K562 (cell line): ENCODE measurements at regions not wholly inside any gene's neighbourhood (a gene's known extent, or its start where the extent isn't known, plus 50 kb on each side); places are given as distances from the start of the nearest gene placed in this dataset.

Experiments used
- ATAC-seq: fragments of 200-7000 bp; cut with Tn5 transposase; 3 replicates; pipeline ENCODE4 v1.9.1; 2020; ENCODE audit warnings: moderate library complexity
- BruUV-seq: library from RNA; stranded (reverse); fragments of 400-500 nt; replicated peaks from 2 replicates; lab custom pipeline; 2021; lab: Mats Ljungman, UMichigan
- CTCF ChIA-PET: fragments of 300-600 bp; formaldehyde crosslinking; extraction: SDS; loops from one replicate; lab custom pipeline; 2021; ENCODE audit warnings: low intra/inter-chr PET ratio; lab: Yijun Ruan, JAX
- POLR2A ChIA-PET: fragments of 300-600, 350-650 bp; sonication (Branson Sonifier 250); formaldehyde crosslinking; extraction: SDS; loops from one replicate; lab custom pipeline; 2021; ENCODE audit warnings: antibody characterized with exemption, inconsistent platforms; lab: Yijun Ruan, JAX
- DNase-seq, 4 experiments: peaks; one replicate each; pipeline versions ENCODE4 v3.0.0 to v3.0.0-alpha.2; 2011 to 2018; ENCODE audit warnings: low spot score in 3 of 4, mixed read lengths in 3 of 4; ENCODE audit errors: extremely low read depth in 1 of 4
- FAIRE-seq: peaks from 2 replicates; lab custom pipeline; 2011; peaks lifted over from hg19 to GRCh38; lab: Jason Lieb, UNC
- H2AFZ ChIP-seq: 2 replicates; pipeline ENCODE4 v1.6.0; 2011; ENCODE audit warnings: low read depth, low read length, control low read depth, inconsistent platforms
- H3K27ac ChIP-seq: fragments of 200-600 bp; 3 replicates; pipeline ENCODE4 v1.8.0; 2011; ENCODE audit warnings: low read depth, mild to moderate bottlenecking, control low read depth, inconsistent platforms, low read length, moderate library complexity, mixed read lengths; ENCODE audit errors: extremely low read depth
- H3K27me3 ChIP-seq, 2 experiments: fragments of 300-600 bp in 1 of 2; 2 replicates in 1 of 2; 3 replicates in 1 of 2; pipeline versions ENCODE4 v1.6.0 to v1.8.0; 2011; ENCODE audit warnings: inconsistent platforms in 2 of 2, low read length in 2 of 2, mild to moderate bottlenecking in 1 of 2, mixed read lengths in 1 of 2, moderate library complexity in 1 of 2; ENCODE audit not compliant: control insufficient read depth in 2 of 2, insufficient read depth in 2 of 2
- H3K36me3 ChIP-seq: fragments of 300-600 bp; 3 replicates; pipeline ENCODE4 v1.8.0; 2011; ENCODE audit warnings: mild to moderate bottlenecking, low read length, inconsistent platforms; ENCODE audit not compliant: control insufficient read depth, insufficient read depth
- H3K4me1 ChIP-seq, 2 experiments: fragments of 200-600 bp in 1 of 2; replicated peaks in 1 of 2; 2 replicates in 1 of 2; 3 replicates in 1 of 2; pipeline versions ENCODE4 v1.5.1 to v1.8.0; 2011; ENCODE audit warnings: inconsistent platforms in 2 of 2, low read length in 2 of 2, mild to moderate bottlenecking in 1 of 2, mixed read lengths in 1 of 2, moderate library complexity in 1 of 2; ENCODE audit not compliant: control insufficient read depth in 2 of 2, insufficient read depth in 2 of 2
- H3K4me2 ChIP-seq: 2 replicates; pipeline ENCODE4 v1.6.1; 2011; ENCODE audit warnings: low read length, control low read depth, inconsistent platforms, mixed read lengths; ENCODE audit not compliant: insufficient read depth
- H3K4me3 ChIP-seq: fragments of 200-600 bp; sonication (generic), shearing (Covaris generic); 2 replicates; pipeline ENCODE4 v1.5.1; 2016; ENCODE audit warnings: control low read depth, inconsistent platforms
- H3K79me2 ChIP-seq: fragments of 200-600 bp; 3 replicates; pipeline ENCODE4 v1.8.0; 2011; ENCODE audit warnings: low read length, inconsistent platforms; ENCODE audit not compliant: control insufficient read depth, insufficient read depth
- H3K9ac ChIP-seq, 2 experiments: 2 replicates each; pipeline versions ENCODE4 v1.6.0 to v1.6.1; 2011; ENCODE audit warnings: low read depth in 2 of 2, low read length in 2 of 2, control low read depth in 1 of 2, inconsistent platforms in 1 of 2, mild to moderate bottlenecking in 1 of 2, mixed read lengths in 1 of 2; ENCODE audit not compliant: insufficient read depth in 1 of 2
- H3K9me1 ChIP-seq: one replicate; pipeline ENCODE4 v1.6.0; 2011; ENCODE audit warnings: inconsistent platforms, mild to moderate bottlenecking, low read length, moderate library complexity; ENCODE audit not compliant: control insufficient read depth, insufficient read depth
- H3K9me3 ChIP-seq: replicated peaks from 2 replicates; pipeline ENCODE4 v1.5.1; 2011; ENCODE audit warnings: low read depth, low read length, inconsistent platforms; ENCODE audit not compliant: control insufficient read depth, insufficient read depth
- H4K20me1 ChIP-seq: replicated peaks from 2 replicates; pipeline ENCODE4 v1.6.1; 2011; ENCODE audit warnings: low read length, inconsistent platforms, mixed read lengths; ENCODE audit not compliant: control insufficient read depth, insufficient read depth
- BCL6 ChIP-seq: fragments of 250-450 bp; sonication (Bioruptor Pico); IDR thresholded peaks from 2 replicates; pipeline ENCODE4 v1.4.0; 2020
- HDAC3 ChIP-seq: fragments of 450-650 bp; IDR thresholded peaks from 2 replicates; pipeline ENCODE4 v1.6.1; 2018; ENCODE audit warnings: borderline replicate concordance, mild to moderate bottlenecking, moderate library complexity; ENCODE audit not compliant: partially characterized antibody
- MEIS2 ChIP-seq: fragments of 450-650 bp; IDR thresholded peaks from 2 replicates; pipeline ENCODE4 v1.6.1; 2014; ENCODE audit warnings: mild to moderate bottlenecking; ENCODE audit not compliant: partially characterized antibody
- PHTF2 ChIP-seq: fragments of 250-450 bp; sonication (Bioruptor Pico); IDR thresholded peaks from 2 replicates; pipeline ENCODE4 v1.5.0; 2021; ENCODE audit warnings: mild to moderate bottlenecking
- PRMT5 ChIP-seq: sonication (generic); formaldehyde crosslinking; IDR thresholded peaks from 2 replicates; pipeline ENCODE4 v1.5.0; 2020; ENCODE audit warnings: missing genetic modification reagents
- PYGO2 ChIP-seq: fragments of 450-650 bp; IDR thresholded peaks from 2 replicates; pipeline ENCODE4 v1.6.1; 2016; ENCODE audit warnings: mild to moderate bottlenecking, missing genetic modification characterization, moderate library complexity, missing compliant biosample characterization
- SMAD4 ChIP-seq: fragments of 250-450 bp; sonication (Bioruptor Pico); conservative IDR thresholded peaks from 2 replicates; pipeline ENCODE4 v1.8.0; 2021; ENCODE audit warnings: inconsistent platforms, mild to moderate bottlenecking, moderate library complexity
- TFAM ChIP-seq: fragments of 250-450 bp; sonication (Bioruptor Pico); conservative IDR thresholded peaks from 2 replicates; pipeline ENCODE4 v1.5.0; 2021; ENCODE audit warnings: mild to moderate bottlenecking, moderate library complexity
- ZC3H8 ChIP-seq: fragments of 450-650 bp; IDR thresholded peaks from 2 replicates; pipeline ENCODE4 v1.6.1; 2017
- ZNF232 ChIP-seq: sonication (generic); formaldehyde crosslinking; IDR thresholded peaks from 2 replicates; pipeline ENCODE4 v1.8.0; 2022; ENCODE audit warnings: mild to moderate bottlenecking, missing genetic modification reagents
- ZNF347 ChIP-seq: fragments of 450-650 bp; formaldehyde crosslinking; IDR thresholded peaks from 2 replicates; pipeline ENCODE4 v1.4.0; 2020; ENCODE audit warnings: low read depth, mild to moderate bottlenecking, moderate library complexity
- ZNF354B ChIP-seq: fragments of 250-450 bp; sonication (Bioruptor Pico); IDR thresholded peaks from 2 replicates; pipeline ENCODE4 v1.4.0; 2020
- ZNF766 ChIP-seq: fragments of 200-800 bp; sonication (Bioruptor generic); conservative IDR thresholded peaks from 2 replicates; pipeline ENCODE4 v1.6.1; 2016; ENCODE audit warnings: missing genetic modification characterization, missing compliant biosample characterization
- ZSCAN32 ChIP-seq: fragments of 450-650 bp; formaldehyde crosslinking; IDR thresholded peaks from 2 replicates; pipeline ENCODE4 v1.4.0; 2020; ENCODE audit warnings: mild to moderate bottlenecking, moderate library complexity
- WGBS: fragments of 100-300 bp; shearing (Covaris generic); methylation state at CpG from one replicate; pipeline ENCODE4 v1.1.6; 2016; ENCODE audit warnings: low coverage, mixed read lengths; ENCODE audit not compliant: insufficient coverage; ENCODE audit errors: missing lambda C conversion rate; 5-methylcytosine and 5-hydroxymethylcytosine counted together
- in situ Hi-C: fragments of 300-500 bp; cut with MboI; formaldehyde crosslinking; loops from 4 replicates; pipeline ENCODE4 v1.15.0; 2018; ENCODE audit warnings: inconsistent platforms, mixed read lengths
- intact Hi-C: fragments of 100-400 bp; cut with micrococcal nuclease; formaldehyde crosslinking; loops from 2 replicates; pipeline ENCODE4 v1.14.2; 2022
- TF ChIP-seq, protein P1 (sequence below), 3 experiments: IDR thresholded peaks in 2 of 3; conservative IDR thresholded peaks in 1 of 3; 2 replicates each; pipeline ENCODE4 v1.5.1; 2011 to 2012; ENCODE audit warnings: low read length in 3 of 3, mild to moderate bottlenecking in 3 of 3, control low read depth in 2 of 3, improper control_type of control experiment in 1 of 3, inconsistent platforms in 1 of 3, low read depth in 1 of 3, mixed read lengths in 1 of 3, moderate library complexity in 1 of 3; ENCODE audit not compliant: insufficient read depth in 2 of 3
- TF ChIP-seq, protein P2 (sequence below): sonication (generic); formaldehyde crosslinking; IDR thresholded peaks from 2 replicates; pipeline ENCODE4 v1.8.1; 2022; ENCODE audit warnings: missing genetic modification reagents

DNA sequence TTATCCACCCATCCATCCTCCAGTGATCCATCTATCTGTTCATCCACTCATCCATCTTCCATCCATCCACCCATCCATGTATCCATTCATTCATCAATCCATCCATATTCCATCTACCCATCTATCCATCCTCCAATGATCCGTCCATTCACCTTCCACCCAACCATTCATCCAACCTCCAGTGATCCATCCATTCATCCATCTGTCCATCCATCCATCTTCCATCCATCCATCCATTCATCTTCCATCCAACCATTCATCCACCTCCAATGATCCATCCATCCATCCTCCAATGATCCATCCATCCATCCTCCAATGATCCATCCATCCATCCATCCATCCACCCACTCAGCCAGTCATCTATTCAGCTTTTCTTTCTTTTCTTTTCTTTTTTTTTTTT lies 156.5 kb upstream of the WSCD1 start:
- intact Hi-C loops (no loop called here), in situ Hi-C loops (no loop called here)
- no peaks in the 10 kb centered on the region for H3K4me1 ChIP-seq
- no peak overlapping the region for H3K27ac ChIP-seq
- H3K79me2 ChIP-seq, result no peaks in the 10 kb centered on the region
- no peak overlapping the region for H2AFZ ChIP-seq
- no peak for DNase-seq
- TF ChIP-seq HDAC3 (no peak), PHTF2 (CRISPR knock-in tag) (no peak), PRMT5 (CRISPR knock-in tag) (no peak)
- H3K9ac ChIP-seq, result no peak overlapping the region
- no peak overlapping the region for H3K4me2 ChIP-seq
- ChIA-PET POLR2A (no interaction called here), CTCF (no interaction called here)
- ATAC-seq, result no peak
- 0% methylated on average over 1 of the region's 1 CpG for WGBS
- BruUV-seq, result no TSS peak
- H3K27me3 ChIP-seq, result peaks cover 0 to 5% of the 10 kb centered on the region in 2 experiments; a peak in 2 of 5 replicates
- H3K9me3 ChIP-seq, result no peaks in the 10 kb centered on the region
- H3K36me3 ChIP-seq, result no peaks in the 10 kb centered on the region
- no peak overlapping the region for H3K4me3 ChIP-seq
- no peaks in the 10 kb centered on the region for H4K20me1 ChIP-seq
- H3K9me1 ChIP-seq, result no peaks in the 10 kb centered on the region
- FAIRE-seq, result no peak

DNA sequence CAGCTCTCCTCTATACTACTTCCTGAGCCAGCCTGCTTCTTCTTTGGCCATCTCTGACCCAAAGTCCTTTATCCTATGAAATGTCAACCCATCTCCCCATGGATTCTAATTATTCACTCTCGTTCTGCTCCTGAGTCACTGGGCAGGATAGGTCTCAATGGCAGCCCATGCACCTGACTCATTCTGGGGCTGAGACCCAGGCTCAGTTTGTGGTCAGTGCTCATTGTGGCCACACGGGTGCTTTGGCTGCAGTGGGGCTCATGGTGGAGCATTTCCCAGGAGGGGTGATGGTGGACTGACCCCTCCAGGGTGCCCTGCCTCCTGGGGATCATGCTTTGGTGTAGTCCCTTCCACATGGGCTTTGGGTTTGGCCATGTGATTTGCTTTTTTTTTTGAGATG lies 154.8 kb upstream of the WSCD1 start:
- H3K4me3 ChIP-seq, result no peak overlapping the region
- no peaks in the 10 kb centered on the region for H3K9me3 ChIP-seq
- in situ Hi-C loops, result no loop called here
- no peaks in the 10 kb centered on the region for H3K9me1 ChIP-seq
- H3K4me1 ChIP-seq, result no peaks in the 10 kb centered on the region
- no peak for ATAC-seq
- no peak overlapping the region for H2AFZ ChIP-seq
- H3K27me3 ChIP-seq, result 0 out of 5 replicates have a peak, but pooled peaks cover 0 to 5% of the 10 kb centered on the region in 2 experiments
- no peak overlapping the region for H3K27ac ChIP-seq
- no peak overlapping the region for H3K4me2 ChIP-seq
- CTCF ChIA-PET, result no interaction called here
- 0% methylated on average over 2 of the region's 2 CpGs for whole genome bisulfite sequencing
- no peaks in the 10 kb centered on the region for H3K36me3 ChIP-seq
- no peaks in the 10 kb centered on the region for H3K79me2 ChIP-seq
- POLR2A ChIA-PET, result no interaction called here
- BruUV-seq, result no TSS peak
- intact Hi-C loops, result no loop called here
- no peak for DNase-seq
- FAIRE-seq, result no peak
- H4K20me1 ChIP-seq, result no peaks in the 10 kb centered on the region
- H3K9ac ChIP-seq, result no peak overlapping the region
- TF ChIP-seq SMAD4 (CRISPR knock-in tag) (no peak), PYGO2 (tag) (no peak), MEIS2 (no peak), ZC3H8 (no peak), ZNF347 (CRISPR knock-in tag) (no peak), ZNF354B (no peak), BCL6 (no peak), ZNF232 (no peak), ZSCAN32 (no peak), TFAM (CRISPR knock-in tag) (no peak), ZNF766 (no peak)
- TF ChIP-seq, protein P1, sequence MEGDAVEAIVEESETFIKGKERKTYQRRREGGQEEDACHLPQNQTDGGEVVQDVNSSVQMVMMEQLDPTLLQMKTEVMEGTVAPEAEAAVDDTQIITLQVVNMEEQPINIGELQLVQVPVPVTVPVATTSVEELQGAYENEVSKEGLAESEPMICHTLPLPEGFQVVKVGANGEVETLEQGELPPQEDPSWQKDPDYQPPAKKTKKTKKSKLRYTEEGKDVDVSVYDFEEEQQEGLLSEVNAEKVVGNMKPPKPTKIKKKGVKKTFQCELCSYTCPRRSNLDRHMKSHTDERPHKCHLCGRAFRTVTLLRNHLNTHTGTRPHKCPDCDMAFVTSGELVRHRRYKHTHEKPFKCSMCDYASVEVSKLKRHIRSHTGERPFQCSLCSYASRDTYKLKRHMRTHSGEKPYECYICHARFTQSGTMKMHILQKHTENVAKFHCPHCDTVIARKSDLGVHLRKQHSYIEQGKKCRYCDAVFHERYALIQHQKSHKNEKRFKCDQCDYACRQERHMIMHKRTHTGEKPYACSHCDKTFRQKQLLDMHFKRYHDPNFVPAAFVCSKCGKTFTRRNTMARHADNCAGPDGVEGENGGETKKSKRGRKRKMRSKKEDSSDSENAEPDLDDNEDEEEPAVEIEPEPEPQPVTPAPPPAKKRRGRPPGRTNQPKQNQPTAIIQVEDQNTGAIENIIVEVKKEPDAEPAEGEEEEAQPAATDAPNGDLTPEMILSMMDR (IDR thresholded peaks at IDR 0.05 in 2 of 3, conservative IDR thresholded peaks at IDR 0.05 in 1 of 3; ENCODE audit: insufficient read depth in 2 of 3, low read depth in 1 of 3, low read length in 3 of 3), result no peak
- TF ChIP-seq, protein P2, sequence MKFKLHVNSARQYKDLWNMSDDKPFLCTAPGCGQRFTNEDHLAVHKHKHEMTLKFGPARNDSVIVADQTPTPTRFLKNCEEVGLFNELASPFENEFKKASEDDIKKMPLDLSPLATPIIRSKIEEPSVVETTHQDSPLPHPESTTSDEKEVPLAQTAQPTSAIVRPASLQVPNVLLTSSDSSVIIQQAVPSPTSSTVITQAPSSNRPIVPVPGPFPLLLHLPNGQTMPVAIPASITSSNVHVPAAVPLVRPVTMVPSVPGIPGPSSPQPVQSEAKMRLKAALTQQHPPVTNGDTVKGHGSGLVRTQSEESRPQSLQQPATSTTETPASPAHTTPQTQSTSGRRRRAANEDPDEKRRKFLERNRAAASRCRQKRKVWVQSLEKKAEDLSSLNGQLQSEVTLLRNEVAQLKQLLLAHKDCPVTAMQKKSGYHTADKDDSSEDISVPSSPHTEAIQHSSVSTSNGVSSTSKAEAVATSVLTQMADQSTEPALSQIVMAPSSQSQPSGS (CRISPR knock-in tag), result no peak
